ENCODE measurements at regions not wholly inside any gene's neighbourhood (a gene's known extent, or its start where the extent isn't known, plus 50 kb on each side); places are given as distances from the start of the nearest gene placed in this dataset.

DNA sequence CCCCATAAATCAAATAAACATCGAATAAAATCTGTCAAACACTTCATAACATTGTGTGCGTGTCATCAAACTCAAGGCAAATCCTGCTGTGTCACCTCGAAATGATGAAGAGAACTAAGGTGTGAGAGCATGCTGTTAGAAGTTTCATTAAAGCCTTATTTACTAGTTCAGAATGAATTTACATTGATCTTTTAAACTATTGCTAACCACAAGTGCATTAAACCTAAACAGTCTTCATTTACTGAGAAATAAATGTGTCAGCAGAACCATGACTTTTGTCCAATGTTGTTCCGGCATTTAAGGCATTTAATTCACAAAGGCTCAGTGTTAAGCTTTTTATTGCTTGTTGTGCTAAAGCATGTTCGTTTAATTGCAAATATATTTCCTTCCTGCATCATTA is 474.4 kb downstream of the SETD4 start:
- TF ChIP-seq, protein P1, sequence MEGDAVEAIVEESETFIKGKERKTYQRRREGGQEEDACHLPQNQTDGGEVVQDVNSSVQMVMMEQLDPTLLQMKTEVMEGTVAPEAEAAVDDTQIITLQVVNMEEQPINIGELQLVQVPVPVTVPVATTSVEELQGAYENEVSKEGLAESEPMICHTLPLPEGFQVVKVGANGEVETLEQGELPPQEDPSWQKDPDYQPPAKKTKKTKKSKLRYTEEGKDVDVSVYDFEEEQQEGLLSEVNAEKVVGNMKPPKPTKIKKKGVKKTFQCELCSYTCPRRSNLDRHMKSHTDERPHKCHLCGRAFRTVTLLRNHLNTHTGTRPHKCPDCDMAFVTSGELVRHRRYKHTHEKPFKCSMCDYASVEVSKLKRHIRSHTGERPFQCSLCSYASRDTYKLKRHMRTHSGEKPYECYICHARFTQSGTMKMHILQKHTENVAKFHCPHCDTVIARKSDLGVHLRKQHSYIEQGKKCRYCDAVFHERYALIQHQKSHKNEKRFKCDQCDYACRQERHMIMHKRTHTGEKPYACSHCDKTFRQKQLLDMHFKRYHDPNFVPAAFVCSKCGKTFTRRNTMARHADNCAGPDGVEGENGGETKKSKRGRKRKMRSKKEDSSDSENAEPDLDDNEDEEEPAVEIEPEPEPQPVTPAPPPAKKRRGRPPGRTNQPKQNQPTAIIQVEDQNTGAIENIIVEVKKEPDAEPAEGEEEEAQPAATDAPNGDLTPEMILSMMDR (IDR thresholded peaks at IDR 0.05; ENCODE audit: low read depth, low read length, missing control alignments) = no peak
- no peak overlapping the region for H3K4me3 ChIP-seq (replicated peaks; ENCODE audit: low read depth, low read length)
- DNase-seq (ENCODE audit: extremely low read depth, low read depth) = no peak

DNA sequence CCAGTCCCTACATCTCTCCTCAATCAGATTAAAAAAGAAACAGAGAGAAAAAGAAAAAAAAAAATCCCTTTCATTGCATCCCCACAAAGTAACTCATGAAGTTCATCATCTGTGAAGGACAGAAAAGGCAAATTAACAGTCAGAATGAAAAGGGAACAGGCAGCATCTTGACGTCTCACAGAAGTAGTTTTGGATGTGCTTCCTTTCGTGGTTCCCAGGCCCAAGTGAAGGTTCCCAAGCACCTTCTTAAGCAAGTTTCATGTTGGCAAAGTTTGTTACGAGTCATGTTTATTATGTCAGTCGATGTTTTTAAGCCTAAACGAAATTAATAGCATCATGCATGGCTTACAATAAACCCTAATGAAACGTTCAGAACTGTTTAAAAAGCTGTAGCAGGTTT is 475.2 kb downstream of the SETD4 start:
- H3K4me3 ChIP-seq (replicated peaks; ENCODE audit: low read depth, low read length) = no peak overlapping the region
- TF ChIP-seq, protein P1 (IDR thresholded peaks at IDR 0.05; ENCODE audit: low read depth, low read length, missing control alignments) = no peak
- DNase-seq (ENCODE audit: extremely low read depth, low read depth) = no peak

DNA sequence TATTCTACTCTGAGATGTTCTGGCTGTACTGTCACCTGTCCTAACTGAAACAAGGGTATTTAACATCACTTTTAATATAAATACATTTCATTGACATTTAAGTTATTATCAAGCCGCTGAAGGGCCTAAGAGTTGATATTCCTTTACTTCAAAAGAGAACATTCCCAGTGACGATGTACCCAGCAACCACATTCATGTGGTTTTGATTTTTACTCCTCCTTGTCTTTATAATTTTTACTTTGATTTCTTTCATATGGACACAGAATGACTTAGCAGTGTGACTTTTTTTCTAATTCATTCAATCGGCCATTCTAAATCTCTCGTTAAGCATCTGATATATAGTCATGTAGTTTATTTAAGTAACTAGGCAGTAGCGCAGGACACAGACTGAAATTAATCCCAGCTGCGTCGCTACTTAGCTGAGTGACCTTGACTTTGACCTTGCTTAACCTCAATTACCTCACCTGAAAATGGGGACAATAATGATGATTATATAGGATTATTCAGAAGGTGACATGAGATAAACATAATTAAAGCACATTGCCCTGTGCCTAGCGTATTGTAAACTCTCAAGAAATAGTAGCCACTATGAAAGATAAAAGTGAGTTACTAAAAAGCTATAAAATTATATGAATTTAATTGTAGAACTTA is 476.6 kb downstream of the SETD4 start:
- DNase-seq (ENCODE audit: extremely low read depth, low read depth) = no peak
- TF ChIP-seq, protein P1 (IDR thresholded peaks at IDR 0.05; ENCODE audit: low read depth, low read length, missing control alignments) = no peak
- H3K4me3 ChIP-seq (replicated peaks; ENCODE audit: low read depth, low read length) = no peak overlapping the region

DNA sequence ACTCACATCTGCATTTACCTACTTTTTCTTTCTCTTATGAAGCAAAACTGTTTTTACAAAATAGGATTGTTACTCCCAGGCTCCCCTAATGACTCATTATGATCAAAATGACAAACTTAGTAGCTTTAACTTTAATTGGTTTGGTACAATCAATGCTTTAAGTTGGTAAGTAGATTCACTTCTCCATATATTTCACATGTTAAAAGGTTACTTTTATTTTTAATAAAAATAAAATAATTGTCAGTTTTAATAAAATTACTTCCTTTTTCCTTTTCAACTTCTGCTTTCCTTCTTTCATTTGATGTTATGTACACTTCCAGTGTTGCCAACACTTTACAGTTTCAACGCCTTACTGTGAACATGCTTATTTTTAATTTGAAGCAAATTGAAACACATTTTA is 477.6 kb downstream of the SETD4 start:
- H3K4me3 ChIP-seq (replicated peaks; ENCODE audit: low read depth, low read length) = no peak overlapping the region
- TF ChIP-seq, protein P1 (IDR thresholded peaks at IDR 0.05; ENCODE audit: low read depth, low read length, missing control alignments) = no peak
- DNase-seq (ENCODE audit: extremely low read depth, low read depth) = no peak

DNA sequence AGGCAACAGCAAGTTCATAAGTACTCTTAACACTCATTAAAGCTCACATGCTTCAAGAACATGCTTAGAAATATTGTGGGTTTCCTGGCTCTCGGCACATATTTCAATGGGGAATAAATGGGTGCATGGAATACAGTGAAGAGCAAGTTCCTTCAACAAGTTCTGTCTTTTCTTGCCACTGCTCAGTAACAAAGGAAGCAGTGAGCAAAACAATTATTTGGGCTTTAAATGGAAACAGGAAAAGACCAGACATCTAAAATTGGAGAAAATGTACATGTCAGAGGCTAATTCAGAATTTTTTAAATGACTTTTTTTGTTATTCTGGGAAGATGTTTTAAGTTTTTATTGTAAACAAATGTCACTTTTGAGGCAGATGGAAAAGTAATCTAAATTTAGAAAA is 478.7 kb downstream of the SETD4 start:
- TF ChIP-seq, protein P1 (IDR thresholded peaks at IDR 0.05; ENCODE audit: low read depth, low read length, missing control alignments) = no peak
- DNase-seq (ENCODE audit: extremely low read depth, low read depth) = no peak
- no peak overlapping the region for H3K4me3 ChIP-seq (replicated peaks; ENCODE audit: low read depth, low read length)

DNA sequence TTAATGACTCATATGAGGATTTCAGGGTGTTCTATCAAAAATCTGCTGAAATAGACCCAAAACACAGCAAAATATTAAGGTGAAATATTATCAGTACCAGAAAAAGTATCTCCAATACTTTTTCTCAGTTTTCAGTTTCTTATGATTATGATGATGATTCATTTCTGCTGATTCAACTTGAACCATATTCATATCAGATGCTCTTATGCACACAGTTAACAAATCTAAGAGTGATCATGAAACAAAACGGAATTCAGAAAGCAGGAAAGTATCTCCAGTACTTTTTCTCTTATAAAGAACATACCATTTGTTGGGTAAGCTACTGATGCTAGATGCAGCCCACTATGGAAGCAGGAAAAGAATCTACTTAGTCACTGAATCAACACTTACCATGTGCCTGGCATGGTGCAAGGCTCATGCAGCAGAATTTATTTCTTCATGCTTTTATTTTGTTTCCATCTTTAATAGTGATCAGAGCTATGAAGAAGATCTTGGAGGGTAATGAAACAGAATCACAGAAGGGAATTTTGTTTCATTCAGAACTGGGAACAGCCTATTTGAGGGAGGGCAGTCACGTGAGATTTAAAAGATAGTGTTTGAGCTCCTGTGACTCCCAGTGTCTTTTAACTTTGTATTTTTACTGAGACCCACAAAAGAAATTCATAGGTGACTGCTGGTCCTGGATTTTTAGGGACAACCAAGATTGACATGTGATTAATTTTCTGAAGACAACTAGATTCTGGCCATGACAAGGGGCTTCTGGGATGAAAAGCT is 480.6 kb downstream of the SETD4 start:
- no peak for DNase-seq (ENCODE audit: extremely low read depth, low read depth)
- no peak overlapping the region for H3K4me3 ChIP-seq (replicated peaks; ENCODE audit: low read depth, low read length)
- TF ChIP-seq, protein P1 (IDR thresholded peaks at IDR 0.05; ENCODE audit: low read depth, low read length, missing control alignments) = no peak

Measured in HFF-Myc (cell line).